A673 (cell line): ENCODE measurements at regions not wholly inside any gene's neighbourhood (a gene's known extent, or its start where the extent isn't known, plus 50 kb on each side); places are given as distances from the start of the nearest gene placed in this dataset.

Experiments used
- BruUV-seq: library from RNA; stranded (reverse); fragments of 400-500 nt; replicated peaks from 2 replicates; lab custom pipeline; 2021; lab: Mats Ljungman, UMichigan
- CTCF ChIA-PET: fragments of 300-600 bp; sonication (Branson Sonifier 250); formaldehyde crosslinking; loops from one replicate; lab custom pipeline; 2022; ENCODE audit warnings: antibody characterized with exemption; lab: Charles Lee
- POLR2A ChIA-PET: fragments of 300-600 bp; sonication (Branson Sonifier 250); formaldehyde crosslinking; loops from one replicate; lab custom pipeline; 2022; ENCODE audit warnings: antibody characterized with exemption; ENCODE audit not compliant: low non-redundant PET; lab: Charles Lee
- DNase-seq: peaks from one replicate; pipeline ENCODE4 v3.0.0-alpha.2; 2015; ENCODE audit warnings: low spot score
- H3K27ac ChIP-seq: fragments of 200-600 bp; sonication (generic); 2 replicates; pipeline ENCODE4 v1.5.1; 2016; ENCODE audit warnings: mixed run types, low read depth, mild to moderate bottlenecking, mixed read lengths, antibody characterized with exemption, low read length; ENCODE audit not compliant: poor library complexity, severe bottlenecking
- H3K27me3 ChIP-seq: fragments of 200-600 bp; sonication (generic); replicated peaks from 2 replicates; pipeline ENCODE4 v1.6.1; 2017; ENCODE audit warnings: mixed run types, low read depth, mild to moderate bottlenecking, mixed read lengths, antibody characterized with exemption, low read length; ENCODE audit not compliant: insufficient read depth, poor library complexity
- H3K36me3 ChIP-seq: fragments of 200-600 bp; sonication (generic); 2 replicates; pipeline ENCODE4 v1.6.1; 2016; ENCODE audit warnings: mixed run types, mild to moderate bottlenecking, mixed read lengths, antibody characterized with exemption, low read length; ENCODE audit not compliant: insufficient read depth, poor library complexity, severe bottlenecking
- H3K4me1 ChIP-seq: fragments of 200-600 bp; sonication (generic); 2 replicates; pipeline ENCODE4 v1.6.1; 2017; ENCODE audit warnings: mixed run types, mild to moderate bottlenecking, mixed read lengths, antibody characterized with exemption, low read length; ENCODE audit not compliant: insufficient read depth, poor library complexity, severe bottlenecking
- H3K4me3 ChIP-seq: fragments of 200-600 bp; sonication (generic); 2 replicates; pipeline ENCODE4 v1.5.1; 2016; ENCODE audit warnings: low read depth, mixed run types, mild to moderate bottlenecking, mixed read lengths, low read length; ENCODE audit not compliant: poor library complexity, severe bottlenecking
- H3K9me3 ChIP-seq: fragments of 200-600 bp; sonication (generic); 2 replicates; pipeline ENCODE4 v1.6.1; 2016; ENCODE audit warnings: mixed run types, low read depth, mild to moderate bottlenecking, mixed read lengths, antibody characterized with exemption, low read length; ENCODE audit not compliant: poor library complexity, severe bottlenecking
- EZH2 ChIP-seq: fragments of 200-600 bp; sonication (generic); IDR thresholded peaks from 2 replicates; pipeline ENCODE4 v1.6.1; 2017; ENCODE audit warnings: borderline replicate concordance, low read depth, mild to moderate bottlenecking, mixed read lengths, antibody characterized with exemption, low read length; ENCODE audit not compliant: poor library complexity, severe bottlenecking
- intact Hi-C: fragments of 100-400 bp; cut with micrococcal nuclease; formaldehyde crosslinking; loops from one replicate; pipeline ENCODE4 v1.10.0; 2022; ENCODE audit not compliant: unreplicated experiment
- TF ChIP-seq, protein P1 (sequence below): fragments of 300-800, 200-600 bp; sonication (generic); conservative IDR thresholded peaks from 2 replicates; pipeline ENCODE4 v1.5.1; 2017; ENCODE audit warnings: low read depth, mild to moderate bottlenecking, antibody characterized with exemption, low read length, moderate library complexity, mixed read lengths

DNA sequence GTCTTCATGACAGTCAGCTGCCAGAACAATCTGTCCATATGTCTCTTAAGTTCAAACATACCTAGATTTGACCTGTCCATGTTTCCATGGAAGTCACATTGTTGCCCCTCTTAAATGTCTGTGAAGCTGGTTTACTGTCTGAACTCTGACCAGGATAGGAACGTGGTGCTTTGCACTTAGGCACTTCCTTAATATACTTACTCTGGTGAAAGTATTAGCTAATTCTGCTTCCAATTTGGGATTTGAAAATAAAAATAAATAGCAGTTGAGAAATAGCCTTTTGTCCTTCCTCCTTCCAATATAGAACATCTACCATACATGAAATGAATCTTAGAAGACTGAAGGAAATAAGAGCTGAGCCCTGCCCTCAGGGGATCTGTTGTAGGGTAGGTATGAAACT is 524.5 kb upstream of the CLINT1 start:
- BruUV-seq: no TSS peak
- H3K9me3 ChIP-seq: no peaks in the 10 kb centered on the region
- no peak for DNase-seq
- no peaks in the 10 kb centered on the region for H3K27me3 ChIP-seq
- H3K27ac ChIP-seq: no peak overlapping the region
- TF ChIP-seq, protein P1, sequence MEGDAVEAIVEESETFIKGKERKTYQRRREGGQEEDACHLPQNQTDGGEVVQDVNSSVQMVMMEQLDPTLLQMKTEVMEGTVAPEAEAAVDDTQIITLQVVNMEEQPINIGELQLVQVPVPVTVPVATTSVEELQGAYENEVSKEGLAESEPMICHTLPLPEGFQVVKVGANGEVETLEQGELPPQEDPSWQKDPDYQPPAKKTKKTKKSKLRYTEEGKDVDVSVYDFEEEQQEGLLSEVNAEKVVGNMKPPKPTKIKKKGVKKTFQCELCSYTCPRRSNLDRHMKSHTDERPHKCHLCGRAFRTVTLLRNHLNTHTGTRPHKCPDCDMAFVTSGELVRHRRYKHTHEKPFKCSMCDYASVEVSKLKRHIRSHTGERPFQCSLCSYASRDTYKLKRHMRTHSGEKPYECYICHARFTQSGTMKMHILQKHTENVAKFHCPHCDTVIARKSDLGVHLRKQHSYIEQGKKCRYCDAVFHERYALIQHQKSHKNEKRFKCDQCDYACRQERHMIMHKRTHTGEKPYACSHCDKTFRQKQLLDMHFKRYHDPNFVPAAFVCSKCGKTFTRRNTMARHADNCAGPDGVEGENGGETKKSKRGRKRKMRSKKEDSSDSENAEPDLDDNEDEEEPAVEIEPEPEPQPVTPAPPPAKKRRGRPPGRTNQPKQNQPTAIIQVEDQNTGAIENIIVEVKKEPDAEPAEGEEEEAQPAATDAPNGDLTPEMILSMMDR: no peak
- no peak for TF ChIP-seq EZH2
- ChIA-PET CTCF (no interaction called here), POLR2A (no interaction called here)
- no peak overlapping the region for H3K4me3 ChIP-seq
- no peaks in the 10 kb centered on the region for H3K4me1 ChIP-seq
- no peaks in the 10 kb centered on the region for H3K36me3 ChIP-seq
- intact Hi-C loops: no loop called here

DNA sequence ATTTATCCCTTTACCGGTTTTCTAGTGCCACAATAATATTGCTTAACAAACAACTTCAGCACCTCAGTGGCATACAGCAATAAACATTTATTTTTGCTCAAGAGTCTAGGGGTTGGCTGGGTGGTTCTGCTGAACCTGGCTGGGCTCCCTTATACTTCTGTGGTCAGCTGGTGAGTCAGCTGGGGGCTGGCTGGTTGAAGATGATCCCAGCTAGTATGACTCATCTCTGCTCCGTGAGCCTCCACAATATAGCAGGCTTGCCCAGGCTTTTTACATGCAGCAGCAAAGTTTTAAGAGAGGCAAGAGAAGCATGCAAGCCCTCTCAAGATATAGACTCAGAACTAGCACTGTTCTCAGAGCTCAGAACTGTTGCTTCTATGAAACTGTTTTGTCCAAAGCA is 523.5 kb upstream of the CLINT1 start:
- no TSS peak for BruUV-seq
- Histone ChIP-seq H3K27me3 (no peaks in the 10 kb centered on the region), H3K4me1 (no peaks in the 10 kb centered on the region), H3K27ac (no peak overlapping the region), H3K9me3 (no peaks in the 10 kb centered on the region), H3K4me3 (no peak overlapping the region), H3K36me3 (no peaks in the 10 kb centered on the region)
- ChIA-PET POLR2A (no interaction called here), CTCF (no interaction called here)
- peak; percentile 1 for DNase-seq
- TF ChIP-seq, protein P1: no peak
- no peak for TF ChIP-seq EZH2
- intact Hi-C loops: no loop called here

DNA sequence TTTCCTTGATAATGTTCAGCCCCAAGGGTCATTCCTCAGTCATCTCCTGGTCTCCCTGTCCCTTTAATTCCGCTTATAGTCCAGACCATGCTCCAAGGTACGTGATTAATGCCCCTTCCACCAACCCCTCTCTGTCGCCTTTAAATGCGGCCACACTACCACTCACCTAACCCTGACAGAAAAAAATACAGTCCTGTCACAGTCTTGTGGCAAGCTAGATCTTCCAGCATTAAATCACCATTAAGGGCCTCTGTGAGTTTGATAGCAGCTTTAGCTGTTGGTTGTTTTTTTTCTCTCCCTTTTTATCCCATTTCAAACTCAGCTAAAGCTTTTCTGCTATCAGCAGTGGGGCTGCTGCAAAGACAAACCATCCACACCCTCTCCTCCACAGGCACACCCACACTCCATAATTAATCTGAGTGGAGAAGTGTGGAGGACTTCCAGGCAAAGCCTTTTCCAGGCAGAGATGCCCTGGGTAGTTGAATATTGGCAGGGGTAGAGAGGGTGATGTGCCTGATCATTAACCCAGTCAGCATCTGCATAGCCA is 522.7 kb upstream of the CLINT1 start:
- Histone ChIP-seq H3K4me3 (no peak overlapping the region), H3K9me3 (no peaks in the 10 kb centered on the region), H3K36me3 (no peaks in the 10 kb centered on the region), H3K27ac (no peak overlapping the region), H3K4me1 (no peaks in the 10 kb centered on the region), H3K27me3 (no peaks in the 10 kb centered on the region)
- BruUV-seq: no TSS peak
- DNase-seq: no peak
- POLR2A ChIA-PET: no interaction called here
- intact Hi-C loops: no loop called here
- CTCF ChIA-PET: no interaction called here
- TF ChIP-seq, protein P1: no peak
- TF ChIP-seq EZH2: no peak
